Pancreas (tissue), 10 donors: ENCODE measurements at regions not wholly inside any gene's neighbourhood (a gene's known extent, or its start where the extent isn't known, plus 50 kb on each side); places are given as distances from the start of the nearest gene placed in this dataset.

Experiments used
- ATAC-seq, 4 donors: fragments of 200-7000 bp; cut with Tn5 transposase; one replicate each; pipeline versions ENCODE4 v1.8.0 to v1.9.1; 2020; ENCODE audit warnings: mild to moderate bottlenecking in 4 of 4, moderate library complexity in 4 of 4
- DNase-seq, 6 donors: peaks; one replicate each; pipeline ENCODE4 v3.0.0-alpha.2; 2020
- FAIRE-seq: peaks from 2 replicates; lab custom pipeline; 2012; peaks lifted over from hg19 to GRCh38; lab: Jason Lieb, UNC
- H3K27ac ChIP-seq, 4 donors: fragments of 200-600 bp; sonication (generic); 1 replicate in 3 of 4; 2 replicates in 1 of 4; pipeline versions ENCODE4 v1.5.0 to v1.8.0; 2020
- H3K27me3 ChIP-seq, 4 donors: fragments of 200-600 bp; one replicate each; pipeline ENCODE4 v1.8.0; 2021
- H3K36me3 ChIP-seq, 3 donors: fragments of 200-600 bp; sonication (generic) in 1 of 3; one replicate each; pipeline versions ENCODE4 v1.5.0 to v1.8.0; 2020 to 2021
- H3K4me1 ChIP-seq, 3 donors: fragments of 200-600 bp; one replicate each; pipeline ENCODE4 v1.8.0; 2021
- H3K4me3 ChIP-seq, 4 donors: fragments of 200-600 bp; sonication (generic) in 2 of 4; one replicate each; pipeline versions ENCODE4 v1.5.0 to v1.8.0; 2020 to 2021
- H3K9me3 ChIP-seq, 4 donors: fragments of 200-600 bp; one replicate each; pipeline ENCODE4 v1.8.0; 2021
- WGBS, 2 donors: extraction: QIAGEN DNeasy Blood & Tissue Kit; methylation state at CpG; one replicate each; pipeline ENCODE4 v1.1.7; 2013; 5-methylcytosine and 5-hydroxymethylcytosine counted together
- intact Hi-C, 3 donors: fragments of 100-400 bp; cut with DNase I; formaldehyde crosslinking; loops; one replicate each; pipeline versions ENCODE4 v1.11.1 to v1.14.2; 2022
- TF ChIP-seq, protein P1 (sequence below), 4 donors: fragments of 200-600 bp; sonication (generic) in 3 of 4; IDR thresholded peaks; one replicate each; pipeline versions ENCODE4 v1.5.0 to v1.8.0; 2021; ENCODE audit warnings: antibody characterized with exemption in 4 of 4
- donor health status: healthy with polysubstance abuse.
- donor health status: DM: no; HTN: no; CAD: no; lungs with moderate emphysema.
- donor health status: DM: no; HTN: no; CAD: no.
- donor health status: control.
- donor health status: control.
- donor health status: Bipolar disorder and iron deficiency.
- donor health status: DM: yes; HTN: yes; CAD: no.
- donor health status: DM: no; HTN: no; CAD: no.
- donor health status: DM: no; HTN: no; CAD: no.
- donor health status: DM: yes; HTN: yes; CAD: no.

DNA sequence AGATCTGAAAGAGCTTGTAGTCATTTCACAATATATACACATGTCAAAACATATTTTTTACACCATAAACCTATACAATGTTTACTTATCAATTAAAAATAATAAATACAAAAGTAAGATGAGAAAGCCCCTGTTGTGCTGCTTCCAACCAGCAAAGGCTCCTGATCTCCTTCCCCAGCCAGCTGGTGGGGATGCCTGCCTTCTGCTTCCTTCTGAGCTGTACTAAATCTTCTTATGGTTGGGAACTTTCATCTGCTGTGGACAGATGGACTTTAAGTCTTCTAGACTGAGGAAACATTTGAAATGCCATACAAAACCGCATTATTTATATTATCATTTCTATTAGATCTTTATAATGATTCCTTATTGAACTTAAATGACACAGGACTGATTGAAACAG lies 745.3 kb upstream of the CHD1 start:
- WGBS, 2 donors, result 70 to 74% methylated on average over 1 of the region's 1 CpG
- Histone ChIP-seq H3K9me3 (no peaks in the 10 kb centered on the region), H3K27ac (no peak overlapping the region), H3K27me3 (no peaks in the 10 kb centered on the region), H3K4me3 (no peak overlapping the region), H3K36me3 (no peaks in the 10 kb centered on the region), H3K4me1 (no peaks in the 10 kb centered on the region)
- no peak for ATAC-seq
- TF ChIP-seq, protein P1, sequence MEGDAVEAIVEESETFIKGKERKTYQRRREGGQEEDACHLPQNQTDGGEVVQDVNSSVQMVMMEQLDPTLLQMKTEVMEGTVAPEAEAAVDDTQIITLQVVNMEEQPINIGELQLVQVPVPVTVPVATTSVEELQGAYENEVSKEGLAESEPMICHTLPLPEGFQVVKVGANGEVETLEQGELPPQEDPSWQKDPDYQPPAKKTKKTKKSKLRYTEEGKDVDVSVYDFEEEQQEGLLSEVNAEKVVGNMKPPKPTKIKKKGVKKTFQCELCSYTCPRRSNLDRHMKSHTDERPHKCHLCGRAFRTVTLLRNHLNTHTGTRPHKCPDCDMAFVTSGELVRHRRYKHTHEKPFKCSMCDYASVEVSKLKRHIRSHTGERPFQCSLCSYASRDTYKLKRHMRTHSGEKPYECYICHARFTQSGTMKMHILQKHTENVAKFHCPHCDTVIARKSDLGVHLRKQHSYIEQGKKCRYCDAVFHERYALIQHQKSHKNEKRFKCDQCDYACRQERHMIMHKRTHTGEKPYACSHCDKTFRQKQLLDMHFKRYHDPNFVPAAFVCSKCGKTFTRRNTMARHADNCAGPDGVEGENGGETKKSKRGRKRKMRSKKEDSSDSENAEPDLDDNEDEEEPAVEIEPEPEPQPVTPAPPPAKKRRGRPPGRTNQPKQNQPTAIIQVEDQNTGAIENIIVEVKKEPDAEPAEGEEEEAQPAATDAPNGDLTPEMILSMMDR (IDR thresholded peaks at IDR 0.05), result no peak
- FAIRE-seq, result no peak
- intact Hi-C loops, result no loop called here
- no peak for DNase-seq

DNA sequence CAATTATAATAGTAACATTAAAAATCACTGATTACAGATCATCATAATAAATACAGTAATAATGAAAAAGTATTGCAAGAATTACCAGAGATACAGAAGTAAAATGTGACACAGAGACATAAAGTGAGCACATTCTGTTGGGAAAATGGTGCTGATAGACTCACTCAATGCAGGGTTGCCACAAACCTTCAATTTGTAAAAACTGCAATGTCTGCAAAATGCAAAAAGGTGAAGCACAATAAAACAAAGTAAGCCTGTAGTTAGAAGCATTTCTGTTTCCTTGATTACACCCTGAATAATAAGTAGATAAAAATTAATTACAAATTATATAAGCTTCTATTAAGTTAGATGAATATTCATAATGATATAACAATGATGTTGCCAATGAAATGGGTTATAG lies 736.2 kb upstream of the CHD1 start:
- Histone ChIP-seq H3K36me3 (no peaks in the 10 kb centered on the region), H3K27me3 (no peaks in the 10 kb centered on the region), H3K9me3 (no peaks in the 10 kb centered on the region), H3K4me3 (no peak overlapping the region), H3K27ac (no peak overlapping the region), H3K4me1 (no peaks in the 10 kb centered on the region)
- FAIRE-seq (no peak), ATAC-seq (no peak), DNase-seq (no peak)
- intact Hi-C loops, result no loop called here
- TF ChIP-seq, protein P1 (IDR thresholded peaks at IDR 0.05), result no peak

DNA sequence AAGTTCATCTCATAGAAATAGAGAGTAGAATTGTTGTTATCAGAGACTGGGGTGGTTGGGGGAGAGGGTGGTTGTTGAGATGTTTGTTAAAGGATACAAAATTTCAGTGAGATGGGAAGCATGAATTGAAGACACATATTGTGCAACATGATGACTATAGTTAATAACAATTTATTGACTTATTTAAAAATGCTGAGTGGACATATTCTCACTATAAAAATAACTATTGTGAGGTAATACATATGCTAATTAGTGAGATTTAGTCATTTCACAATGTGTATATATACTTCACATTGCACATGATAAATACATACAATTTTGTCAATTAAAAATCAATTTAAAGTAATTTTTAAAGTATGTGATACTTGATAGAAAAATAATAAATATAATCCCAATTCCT lies 722.5 kb upstream of the CHD1 start:
- ATAC-seq, result no peak
- FAIRE-seq, result no peak
- Histone ChIP-seq H3K4me1 (no peaks in the 10 kb centered on the region), H3K27me3 (no peaks in the 10 kb centered on the region), H3K27ac (no peak overlapping the region), H3K36me3 (no peaks in the 10 kb centered on the region), H3K9me3 (peaks cover 0 to 4% (median 0%) of the 10 kb centered on the region in 4 donors), H3K4me3 (no peak overlapping the region)
- no peak for DNase-seq
- TF ChIP-seq, protein P1 (IDR thresholded peaks at IDR 0.05), result no peak
- intact Hi-C loops, result no loop called here

DNA sequence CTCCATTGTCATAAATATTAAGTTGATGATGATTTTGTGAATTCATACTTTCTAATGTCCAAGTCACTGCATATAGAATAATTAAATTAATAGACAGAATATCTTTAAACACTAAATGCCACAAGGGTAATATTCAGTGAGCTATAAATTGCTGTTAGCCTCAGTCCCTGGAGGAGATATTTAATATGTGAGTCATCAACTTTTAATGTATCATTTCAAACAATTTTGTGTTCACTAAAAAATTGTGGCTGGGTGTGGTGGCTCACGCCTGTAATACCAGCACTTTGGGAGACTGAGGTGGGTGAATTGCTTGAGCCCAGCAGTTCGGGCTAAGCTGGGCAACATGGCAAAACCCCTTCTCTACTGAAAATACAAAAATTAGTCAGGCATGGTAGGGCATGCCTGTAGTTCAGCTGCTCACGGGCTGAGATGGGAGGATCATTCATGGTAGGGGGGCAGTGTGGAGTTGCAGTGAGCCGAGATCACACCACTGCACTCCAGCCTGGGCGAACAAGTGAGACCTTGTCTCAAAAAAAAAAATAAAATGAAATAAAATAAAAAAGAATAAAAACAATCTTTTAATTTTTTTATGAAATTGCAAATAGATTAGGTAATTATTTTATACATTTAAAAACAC lies 717.3 kb upstream of the CHD1 start:
- FAIRE-seq, result no peak
- no peaks in the 10 kb centered on the region for H3K9me3 ChIP-seq
- no peaks in the 10 kb centered on the region for H3K4me1 ChIP-seq
- no peaks in the 10 kb centered on the region for H3K27me3 ChIP-seq
- 76 to 80% methylated on average over 5 of the region's 5 CpGs for WGBS, 2 donors
- no peak for DNase-seq
- H3K4me3 ChIP-seq, result no peak overlapping the region
- intact Hi-C loops, result no loop called here
- no peak overlapping the region for H3K27ac ChIP-seq
- TF ChIP-seq, protein P1 (IDR thresholded peaks at IDR 0.05), result no peak
- no peak for ATAC-seq
- no peaks in the 10 kb centered on the region for H3K36me3 ChIP-seq

DNA sequence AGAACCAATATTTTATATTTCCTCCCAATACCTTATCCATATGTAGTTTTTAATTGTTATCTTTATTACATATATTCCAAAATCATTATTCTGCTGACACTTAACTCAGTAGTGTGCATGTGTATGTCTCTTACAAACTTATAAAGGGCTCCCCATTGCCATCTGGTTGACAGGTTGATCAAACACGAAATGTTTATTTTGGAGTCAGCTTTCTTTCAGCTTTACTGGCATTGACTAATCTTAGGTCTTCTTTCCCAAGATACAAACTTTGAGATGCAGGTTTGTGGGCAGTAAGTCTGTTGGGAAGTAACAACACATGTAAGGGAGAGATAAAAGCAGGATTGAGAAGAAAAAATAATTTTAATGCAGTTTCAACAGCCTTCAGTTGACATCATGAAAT lies 716.0 kb upstream of the CHD1 start:
- intact Hi-C loops, result no loop called here
- H3K9me3 ChIP-seq, result no peaks in the 10 kb centered on the region
- no peak for ATAC-seq
- H3K27me3 ChIP-seq, result no peaks in the 10 kb centered on the region
- no peak for DNase-seq
- H3K4me3 ChIP-seq, result no peak overlapping the region
- no peaks in the 10 kb centered on the region for H3K4me1 ChIP-seq
- TF ChIP-seq, protein P1 (IDR thresholded peaks at IDR 0.05), result no peak
- H3K36me3 ChIP-seq, result no peaks in the 10 kb centered on the region
- WGBS, 2 donors, result 26 to 35% methylated on average over 1 of the region's 1 CpG
- no peak overlapping the region for H3K27ac ChIP-seq
- no peak for FAIRE-seq
